A673 (cell line): ENCODE measurements at regions not wholly inside any gene's neighbourhood (a gene's known extent, or its start where the extent isn't known, plus 50 kb on each side); places are given as distances from the start of the nearest gene placed in this dataset.

Source experiments
- BruUV-seq: library from RNA; stranded (reverse); fragments of 400-500 nt; replicated peaks from 2 replicates; lab custom pipeline; 2021; lab: Mats Ljungman, UMichigan
- CTCF ChIA-PET: fragments of 300-600 bp; sonication (Branson Sonifier 250); formaldehyde crosslinking; loops from one replicate; lab custom pipeline; 2022; ENCODE audit warnings: antibody characterized with exemption; lab: Charles Lee
- POLR2A ChIA-PET: fragments of 300-600 bp; sonication (Branson Sonifier 250); formaldehyde crosslinking; loops from one replicate; lab custom pipeline; 2022; ENCODE audit warnings: antibody characterized with exemption; ENCODE audit not compliant: low non-redundant PET; lab: Charles Lee
- DNase-seq: peaks from one replicate; pipeline ENCODE4 v3.0.0-alpha.2; 2015; ENCODE audit warnings: low spot score
- H3K27ac ChIP-seq: fragments of 200-600 bp; sonication (generic); 2 replicates; pipeline ENCODE4 v1.5.1; 2016; ENCODE audit warnings: mixed run types, low read depth, mild to moderate bottlenecking, mixed read lengths, antibody characterized with exemption, low read length; ENCODE audit not compliant: poor library complexity, severe bottlenecking
- H3K27me3 ChIP-seq: fragments of 200-600 bp; sonication (generic); replicated peaks from 2 replicates; pipeline ENCODE4 v1.6.1; 2017; ENCODE audit warnings: mixed run types, low read depth, mild to moderate bottlenecking, mixed read lengths, antibody characterized with exemption, low read length; ENCODE audit not compliant: insufficient read depth, poor library complexity
- H3K36me3 ChIP-seq: fragments of 200-600 bp; sonication (generic); 2 replicates; pipeline ENCODE4 v1.6.1; 2016; ENCODE audit warnings: mixed run types, mild to moderate bottlenecking, mixed read lengths, antibody characterized with exemption, low read length; ENCODE audit not compliant: insufficient read depth, poor library complexity, severe bottlenecking
- H3K4me1 ChIP-seq: fragments of 200-600 bp; sonication (generic); 2 replicates; pipeline ENCODE4 v1.6.1; 2017; ENCODE audit warnings: mixed run types, mild to moderate bottlenecking, mixed read lengths, antibody characterized with exemption, low read length; ENCODE audit not compliant: insufficient read depth, poor library complexity, severe bottlenecking
- H3K4me3 ChIP-seq: fragments of 200-600 bp; sonication (generic); 2 replicates; pipeline ENCODE4 v1.5.1; 2016; ENCODE audit warnings: low read depth, mixed run types, mild to moderate bottlenecking, mixed read lengths, low read length; ENCODE audit not compliant: poor library complexity, severe bottlenecking
- H3K9me3 ChIP-seq: fragments of 200-600 bp; sonication (generic); 2 replicates; pipeline ENCODE4 v1.6.1; 2016; ENCODE audit warnings: mixed run types, low read depth, mild to moderate bottlenecking, mixed read lengths, antibody characterized with exemption, low read length; ENCODE audit not compliant: poor library complexity, severe bottlenecking
- CTCF ChIP-seq: fragments of 300-800, 200-600 bp; sonication (generic); conservative IDR thresholded peaks from 2 replicates; pipeline ENCODE4 v1.5.1; 2017; ENCODE audit warnings: low read depth, mild to moderate bottlenecking, antibody characterized with exemption, low read length, moderate library complexity, mixed read lengths
- EZH2 ChIP-seq: fragments of 200-600 bp; sonication (generic); IDR thresholded peaks from 2 replicates; pipeline ENCODE4 v1.6.1; 2017; ENCODE audit warnings: borderline replicate concordance, low read depth, mild to moderate bottlenecking, mixed read lengths, antibody characterized with exemption, low read length; ENCODE audit not compliant: poor library complexity, severe bottlenecking
- intact Hi-C: fragments of 100-400 bp; cut with micrococcal nuclease; formaldehyde crosslinking; loops from one replicate; pipeline ENCODE4 v1.10.0; 2022; ENCODE audit not compliant: unreplicated experiment

- H3K4me1 ChIP-seq, result no peaks in the 10 kb centered on the region
- DNase-seq, result no peak
- no peaks in the 10 kb centered on the region for H3K9me3 ChIP-seq
- TF ChIP-seq CTCF, result no peak
- no peak for TF ChIP-seq EZH2
- no peaks in the 10 kb centered on the region for H3K36me3 ChIP-seq
- intact Hi-C loops, result no loop called here
- H3K27ac ChIP-seq, result no peak overlapping the region
- H3K27me3 ChIP-seq, result no peaks in the 10 kb centered on the region
- no peak overlapping the region for H3K4me3 ChIP-seq
- BruUV-seq, result no TSS peak
- ChIA-PET CTCF (no interaction called here), POLR2A (no interaction called here)
Observed at GRCh38 chr21:14833241-14833640, 231.6 kb downstream of the NRIP1 start.

- TF ChIP-seq EZH2 (no peak), CTCF (no peak)
- H3K27me3 ChIP-seq, result no peaks in the 10 kb centered on the region
- no peak overlapping the region for H3K27ac ChIP-seq
- ChIA-PET CTCF (no interaction called here), POLR2A (no interaction called here)
- H3K9me3 ChIP-seq, result no peaks in the 10 kb centered on the region
- no peak overlapping the region for H3K4me3 ChIP-seq
- BruUV-seq, result no TSS peak
- intact Hi-C loops, result no loop called here
- no peaks in the 10 kb centered on the region for H3K4me1 ChIP-seq
- no peaks in the 10 kb centered on the region for H3K36me3 ChIP-seq
- no peak for DNase-seq
Observed at GRCh38 chr21:14830307-14830706, 234.5 kb downstream of the NRIP1 start.

GRCh38 chr21:14829685-14830084 lies 235.1 kb downstream of the NRIP1 start:
- intact Hi-C loops, result no loop called here

More at GRCh38 chr21:14829685-14830084, 235.1 kb downstream of the NRIP1 start:
- no peaks in the 10 kb centered on the region for H3K4me1 ChIP-seq
- no TSS peak for BruUV-seq
- no peaks in the 10 kb centered on the region for H3K36me3 ChIP-seq
- H3K27ac ChIP-seq, result no peak overlapping the region
- ChIA-PET CTCF (no interaction called here), POLR2A (no interaction called here)
- H3K4me3 ChIP-seq, result no peak overlapping the region
- H3K9me3 ChIP-seq, result no peaks in the 10 kb centered on the region
- no peak for TF ChIP-seq EZH2
- TF ChIP-seq CTCF, result no peak
- no peak for DNase-seq
- no peaks in the 10 kb centered on the region for H3K27me3 ChIP-seq
